Loucy (cell line): ENCODE measurements at regions not wholly inside any gene's neighbourhood (a gene's known extent, or its start where the extent isn't known, plus 50 kb on each side); places are given as distances from the start of the nearest gene placed in this dataset.
"Not testable (repeated sequence)": the region's sequence is repeated elsewhere in the genome, so short reads cannot be mapped to it uniquely, and the experiment has no call there.

ENCODE experiments used
- H2AFZ ChIP-seq: fragments of 200-600 bp; sonication (generic); 2 replicates; pipeline ENCODE4 v1.6.0; 2016; ENCODE audit warnings: antibody characterized with exemption, mild to moderate bottlenecking, low read length, moderate library complexity
- H3F3A ChIP-seq: fragments of 200-600 bp; 2 replicates; pipeline ENCODE4 v1.6.0; 2016; ENCODE audit warnings: antibody characterized with exemption, low read depth, mild to moderate bottlenecking
- H3K27me3 ChIP-seq: fragments of 200-600 bp; sonication (generic); 2 replicates; pipeline ENCODE4 v1.6.1; 2014; ENCODE audit warnings: low read length, mild to moderate bottlenecking; ENCODE audit not compliant: insufficient read depth, poor library complexity, severe bottlenecking
- H3K36me3 ChIP-seq: fragments of 200-600 bp; sonication (generic); 2 replicates; pipeline ENCODE4 v1.6.1; 2016; ENCODE audit warnings: low read length; ENCODE audit not compliant: insufficient read depth
- H3K4me1 ChIP-seq: fragments of 200-600 bp; sonication (generic); 2 replicates; pipeline ENCODE4 v1.5.1; 2014; ENCODE audit warnings: low read length, mild to moderate bottlenecking; ENCODE audit not compliant: insufficient read depth, poor library complexity, severe bottlenecking
- H3K4me2 ChIP-seq: fragments of 200-600 bp; sonication (generic); 2 replicates; pipeline ENCODE4 v1.6.0; 2014; ENCODE audit warnings: antibody characterized with exemption, low read length, low read depth, mild to moderate bottlenecking; ENCODE audit not compliant: poor library complexity, severe bottlenecking
- H3K4me3 ChIP-seq: fragments of 200-600 bp; sonication (generic); 2 replicates; pipeline ENCODE4 v1.5.1; 2014; ENCODE audit warnings: low read length, mild to moderate bottlenecking, mixed read lengths; ENCODE audit not compliant: poor library complexity, severe bottlenecking
- H3K79me2 ChIP-seq: fragments of 200-600 bp; sonication (generic); 2 replicates; pipeline ENCODE4 v1.6.1; 2014; ENCODE audit warnings: low read length; ENCODE audit not compliant: insufficient read depth
- H3K9ac ChIP-seq: fragments of 200-600 bp; sonication (generic); 2 replicates; pipeline ENCODE4 v1.6.0; 2014; ENCODE audit warnings: mild to moderate bottlenecking, low read depth, low read length, moderate library complexity; ENCODE audit not compliant: poor library complexity, severe bottlenecking
- H3K9me2 ChIP-seq: fragments of 200-600 bp; sonication (generic); replicated peaks from 2 replicates; pipeline ENCODE4 v1.6.1; 2016; ENCODE audit warnings: low read depth, low read length, mixed read lengths
- H3K9me3 ChIP-seq: fragments of 200-600 bp; sonication (generic); 2 replicates; pipeline ENCODE4 v1.6.1; 2014; ENCODE audit warnings: mild to moderate bottlenecking, antibody characterized with exemption, low read length, low read depth; ENCODE audit not compliant: insufficient read depth
- H4K20me1 ChIP-seq: fragments of 200-600 bp; sonication (generic); 2 replicates; pipeline ENCODE4 v1.6.0; 2014; ENCODE audit warnings: antibody characterized with exemption, low read length, mild to moderate bottlenecking; ENCODE audit not compliant: insufficient read depth, poor library complexity, severe bottlenecking
- EZH2phosphoT487 ChIP-seq: fragments of 200-600 bp; IDR thresholded peaks from 2 replicates; pipeline ENCODE4 v1.6.1; 2018; ENCODE audit warnings: antibody characterized with exemption, mild to moderate bottlenecking, moderate library complexity, borderline replicate concordance
- TF ChIP-seq, protein P1 (sequence below): fragments of 200-600 bp; sonication (generic); conservative IDR thresholded peaks from 2 replicates; pipeline ENCODE4 v1.5.1; 2014; ENCODE audit warnings: mild to moderate bottlenecking, antibody characterized with exemption, low read length

DNA sequence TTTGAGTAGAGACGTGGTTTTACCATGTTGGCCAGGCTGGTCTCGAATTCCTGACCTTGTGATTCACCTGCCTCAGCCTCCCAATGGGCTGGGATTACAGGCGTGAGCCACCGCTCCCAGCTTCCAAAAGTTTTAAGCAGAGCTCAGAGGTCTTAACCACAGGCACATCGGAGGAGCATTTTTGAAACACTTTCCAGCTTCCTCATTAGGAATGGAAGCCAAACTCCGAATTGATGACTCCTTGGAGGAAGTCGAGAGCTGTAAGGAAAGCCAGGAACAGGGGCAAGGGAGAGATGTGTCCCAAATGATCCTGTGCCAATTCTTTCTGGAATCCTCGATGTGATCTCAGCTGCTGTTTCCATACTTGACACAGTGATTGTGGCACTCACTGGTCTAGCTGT lies 56.2 kb upstream of the CCZ1B start:
- H3K4me2 ChIP-seq, H3K9me2 ChIP-seq, H3K36me3 ChIP-seq, H3K9ac ChIP-seq, H3K27me3 ChIP-seq, H4K20me1 ChIP-seq, H3K4me1 ChIP-seq, H3K4me3 ChIP-seq, H3K79me2 ChIP-seq, H3F3A ChIP-seq, H3K9me3 ChIP-seq, H2AFZ ChIP-seq: not testable (repeated sequence)

DNA sequence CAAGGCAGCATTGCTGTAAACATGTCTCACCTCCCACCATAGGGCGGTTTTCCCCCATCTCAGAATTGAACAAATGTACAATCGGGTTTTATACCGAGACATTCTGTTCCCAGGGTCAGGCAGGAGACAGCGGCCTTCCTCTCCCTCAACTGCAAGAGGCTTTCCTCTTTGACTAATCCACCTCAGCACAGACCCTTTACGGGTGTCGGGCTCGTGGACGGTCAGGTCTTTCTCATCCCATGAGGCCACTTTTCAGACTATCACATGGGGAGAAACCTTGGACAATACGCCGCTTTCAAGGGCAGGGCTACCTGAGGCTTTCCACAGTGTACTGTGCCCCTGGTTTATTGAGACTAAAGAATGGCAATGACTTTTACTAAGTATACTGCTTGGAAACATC lies 57.7 kb upstream of the CCZ1B start:
- H3F3A ChIP-seq, H3K9ac ChIP-seq, H4K20me1 ChIP-seq, H3K27me3 ChIP-seq, H3K4me3 ChIP-seq, H2AFZ ChIP-seq, H3K4me1 ChIP-seq, H3K4me2 ChIP-seq, H3K9me3 ChIP-seq, H3K9me2 ChIP-seq, H3K36me3 ChIP-seq, H3K79me2 ChIP-seq: not testable (repeated sequence)

DNA sequence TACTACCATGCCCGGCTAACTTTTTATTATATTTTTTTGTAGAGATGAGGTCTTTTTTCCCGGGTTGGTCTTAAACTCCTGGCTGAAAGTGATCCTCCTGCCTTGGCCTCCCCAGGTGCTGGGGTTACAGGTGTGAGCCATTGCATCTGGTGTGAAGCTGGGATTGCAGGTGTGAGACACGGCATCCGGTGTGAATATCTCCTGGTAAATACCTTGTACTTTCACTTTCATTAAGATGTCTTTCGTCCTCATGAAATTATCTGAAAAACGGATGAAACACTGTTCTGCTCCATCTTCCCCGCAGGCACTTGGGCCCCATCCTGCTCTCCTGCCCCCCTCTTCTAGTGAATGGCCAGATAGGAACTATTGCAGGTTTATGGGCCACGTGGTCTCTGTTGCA lies 60.1 kb upstream of the CCZ1B start:
- no peak for TF ChIP-seq EZH2phosphoT487
- TF ChIP-seq, protein P1, sequence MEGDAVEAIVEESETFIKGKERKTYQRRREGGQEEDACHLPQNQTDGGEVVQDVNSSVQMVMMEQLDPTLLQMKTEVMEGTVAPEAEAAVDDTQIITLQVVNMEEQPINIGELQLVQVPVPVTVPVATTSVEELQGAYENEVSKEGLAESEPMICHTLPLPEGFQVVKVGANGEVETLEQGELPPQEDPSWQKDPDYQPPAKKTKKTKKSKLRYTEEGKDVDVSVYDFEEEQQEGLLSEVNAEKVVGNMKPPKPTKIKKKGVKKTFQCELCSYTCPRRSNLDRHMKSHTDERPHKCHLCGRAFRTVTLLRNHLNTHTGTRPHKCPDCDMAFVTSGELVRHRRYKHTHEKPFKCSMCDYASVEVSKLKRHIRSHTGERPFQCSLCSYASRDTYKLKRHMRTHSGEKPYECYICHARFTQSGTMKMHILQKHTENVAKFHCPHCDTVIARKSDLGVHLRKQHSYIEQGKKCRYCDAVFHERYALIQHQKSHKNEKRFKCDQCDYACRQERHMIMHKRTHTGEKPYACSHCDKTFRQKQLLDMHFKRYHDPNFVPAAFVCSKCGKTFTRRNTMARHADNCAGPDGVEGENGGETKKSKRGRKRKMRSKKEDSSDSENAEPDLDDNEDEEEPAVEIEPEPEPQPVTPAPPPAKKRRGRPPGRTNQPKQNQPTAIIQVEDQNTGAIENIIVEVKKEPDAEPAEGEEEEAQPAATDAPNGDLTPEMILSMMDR = no peak
- Histone ChIP-seq H4K20me1 (no peaks in the 10 kb centered on the region), H3K79me2 (no peaks in the 10 kb centered on the region), H3K27me3 (no peaks in the 10 kb centered on the region), H2AFZ (no peak overlapping the region), H3K9me2 (no peaks in the 10 kb centered on the region), H3K9ac (no peak overlapping the region), H3K36me3 (no peaks in the 10 kb centered on the region), H3F3A (no peaks in the 10 kb centered on the region), H3K9me3 (no peaks in the 10 kb centered on the region), H3K4me1 (no peaks in the 10 kb centered on the region), H3K4me3 (no peak overlapping the region), H3K4me2 (no peak overlapping the region)

DNA sequence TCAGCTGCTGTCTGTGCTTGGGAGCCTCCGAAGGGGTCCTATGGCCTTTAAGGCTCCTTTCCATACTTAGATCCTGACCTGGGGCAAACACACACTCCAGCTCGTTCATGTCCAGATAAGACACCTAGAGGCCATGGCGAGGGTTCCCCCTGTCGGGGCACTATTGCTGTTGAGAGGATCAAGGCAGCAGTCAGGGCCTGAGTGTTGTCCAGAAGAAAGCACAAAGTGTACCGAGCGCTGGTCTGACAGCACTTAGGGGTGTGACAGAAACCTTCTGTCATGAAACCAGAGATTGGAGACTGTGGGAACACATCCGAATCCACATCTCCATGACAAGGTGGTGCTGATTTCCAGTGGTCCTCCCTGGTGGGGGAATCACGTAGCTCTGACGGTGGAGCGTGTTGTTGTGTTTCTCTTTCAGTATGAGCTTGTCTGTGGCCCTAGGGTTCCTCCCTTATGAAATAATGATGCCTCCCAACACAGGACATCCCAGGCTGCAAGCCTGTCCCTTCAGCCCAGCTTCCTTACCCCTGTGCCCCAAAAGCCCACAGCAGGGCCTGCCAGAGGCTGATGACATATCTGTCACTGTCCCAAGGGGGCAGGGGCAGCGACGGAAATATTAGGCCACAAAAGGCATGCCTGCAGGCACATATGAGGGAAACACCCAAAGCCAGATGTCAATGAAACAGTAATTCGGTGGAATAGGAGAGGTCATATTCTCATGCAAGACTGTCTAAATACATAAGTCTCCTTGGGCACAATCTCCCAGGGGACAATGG lies 62.4 kb upstream of the CCZ1B start:
- not testable (repeated sequence) for H3K4me2 ChIP-seq, H3K4me3 ChIP-seq

More for the DNA sequence above, 62.4 kb upstream of the CCZ1B start:
- H3K9ac ChIP-seq, H3K9me3 ChIP-seq, H4K20me1 ChIP-seq, H3K4me1 ChIP-seq, H2AFZ ChIP-seq, H3F3A ChIP-seq, H3K27me3 ChIP-seq, H3K9me2 ChIP-seq, H3K36me3 ChIP-seq, H3K79me2 ChIP-seq: not testable (repeated sequence)
